ENCODE measurements at regions not wholly inside any gene's neighbourhood (a gene's known extent, or its start where the extent isn't known, plus 50 kb on each side); places are given as distances from the start of the nearest gene placed in this dataset.
"Not testable (repeated sequence)": the region's sequence is repeated elsewhere in the genome, so short reads cannot be mapped to it uniquely, and the experiment has no call there.

GRCh38 chr4:11098461-11098860 lies 330.2 kb downstream of the HS3ST1 start:
- peak overlapping the region; percentile 34 for H3K27ac Mint-ChIP-seq
- no peak for DNase-seq

GRCh38 chr4:11097725-11098124 lies 331.0 kb downstream of the HS3ST1 start:
- Mint-ChIP-seq H3K27me3 (peaks cover 1% of the 10 kb centered on the region), H3K4me3 (no peak overlapping the region), H3K9me3 (peaks cover 8% of the 10 kb centered on the region), H3K4me1 (peaks cover 15% of the 10 kb centered on the region), H3K36me3 (ENCODE audit: low read depth) (no peaks in the 10 kb centered on the region), H3K27ac (no peak overlapping the region)
- DNase-seq (no peak), ATAC-seq (no peak)

More at GRCh38 chr4:11098461-11098860, 330.2 kb downstream of the HS3ST1 start:
- Mint-ChIP-seq H3K27me3 (peaks cover 1% of the 10 kb centered on the region), H3K4me1 (peaks cover 15% of the 10 kb centered on the region), H3K4me3 (no peak overlapping the region), H3K36me3 (ENCODE audit: low read depth) (no peaks in the 10 kb centered on the region), H3K9me3 (peaks cover 9% of the 10 kb centered on the region)
- peak; percentile 33 for ATAC-seq

GRCh38 chr4:11081006-11081405 lies 347.7 kb downstream of the HS3ST1 start:
- DNase-seq (no peak), ATAC-seq (no peak)
- no peaks in the 10 kb centered on the region for H3K27me3 Mint-ChIP-seq
- no peak overlapping the region for H3K27ac Mint-ChIP-seq
- H3K36me3 Mint-ChIP-seq (ENCODE audit: low read depth) = no peaks in the 10 kb centered on the region
- H3K4me1 Mint-ChIP-seq = no peaks in the 10 kb centered on the region
- no peak overlapping the region for H3K4me3 Mint-ChIP-seq
- peaks cover 4% of the 10 kb centered on the region for H3K9me3 Mint-ChIP-seq

- Mint-ChIP-seq H3K4me1 (no peaks in the 10 kb centered on the region), H3K27ac (no peak overlapping the region), H3K36me3 (ENCODE audit: low read depth) (no peaks in the 10 kb centered on the region), H3K27me3 (no peaks in the 10 kb centered on the region), H3K9me3 (peaks cover 4% of the 10 kb centered on the region), H3K4me3 (no peak overlapping the region)
- no peak for DNase-seq
- no peak for ATAC-seq
Measured at GRCh38 chr4:11079171-11079570, 349.5 kb downstream of the HS3ST1 start.

GRCh38 chr4:11074581-11075241 lies 354.0 kb downstream of the HS3ST1 start:
- Mint-ChIP-seq H3K36me3 (ENCODE audit: low read depth) (no peaks in the 10 kb centered on the region), H3K4me1 (peaks cover 2% of the 10 kb centered on the region), H3K27ac (no peak overlapping the region), H3K27me3 (no peaks in the 10 kb centered on the region), H3K4me3 (no peak overlapping the region), H3K9me3 (no peaks in the 10 kb centered on the region)
- DNase-seq (no peak), ATAC-seq (no peak)

- H3K9me3 Mint-ChIP-seq = no peaks in the 10 kb centered on the region
- no peak overlapping the region for H3K27ac Mint-ChIP-seq
- H3K27me3 Mint-ChIP-seq = no peaks in the 10 kb centered on the region
- H3K36me3 Mint-ChIP-seq (ENCODE audit: low read depth) = no peaks in the 10 kb centered on the region
- H3K4me3 Mint-ChIP-seq = no peak overlapping the region
- ATAC-seq (no peak), DNase-seq (no peak)
- peaks cover 2% of the 10 kb centered on the region for H3K4me1 Mint-ChIP-seq
Measured at GRCh38 chr4:11073621-11074051, 355.1 kb downstream of the HS3ST1 start.

- ATAC-seq (no peak), DNase-seq (no peak)
- H3K36me3 Mint-ChIP-seq (ENCODE audit: low read depth) = no peaks in the 10 kb centered on the region
- no peaks in the 10 kb centered on the region for H3K9me3 Mint-ChIP-seq
- H3K27me3 Mint-ChIP-seq = no peaks in the 10 kb centered on the region
- no peak overlapping the region for H3K4me3 Mint-ChIP-seq
- H3K27ac Mint-ChIP-seq = no peak overlapping the region
- H3K4me1 Mint-ChIP-seq = peaks cover 2% of the 10 kb centered on the region
Measured at GRCh38 chr4:11072999-11073398, 355.7 kb downstream of the HS3ST1 start.

GRCh38 chr4:11072463-11072862 lies 356.2 kb downstream of the HS3ST1 start:
- no peak for ATAC-seq
- DNase-seq = no peak
- Mint-ChIP-seq H3K4me3 (no peak overlapping the region), H3K36me3 (ENCODE audit: low read depth) (no peaks in the 10 kb centered on the region), H3K27me3 (no peaks in the 10 kb centered on the region), H3K4me1 (peaks cover 2% of the 10 kb centered on the region), H3K27ac (no peak overlapping the region), H3K9me3 (no peaks in the 10 kb centered on the region)

- no peak overlapping the region for H3K4me3 Mint-ChIP-seq
- DNase-seq = no peak
- no peaks in the 10 kb centered on the region for H3K27me3 Mint-ChIP-seq
- no peaks in the 10 kb centered on the region for H3K36me3 Mint-ChIP-seq (ENCODE audit: low read depth)
- no peak for ATAC-seq
- no peak overlapping the region for H3K27ac Mint-ChIP-seq
- peaks cover 2% of the 10 kb centered on the region for H3K4me1 Mint-ChIP-seq
- no peaks in the 10 kb centered on the region for H3K9me3 Mint-ChIP-seq
Measured at GRCh38 chr4:11070813-11071212, 357.9 kb downstream of the HS3ST1 start.

- H3K9me3 Mint-ChIP-seq = no peaks in the 10 kb centered on the region
- no peak overlapping the region for H3K27ac Mint-ChIP-seq
- H3K27me3 Mint-ChIP-seq = no peaks in the 10 kb centered on the region
- no peaks in the 10 kb centered on the region for H3K36me3 Mint-ChIP-seq (ENCODE audit: low read depth)
- H3K4me3 Mint-ChIP-seq = no peak overlapping the region
- DNase-seq = no peak
- ATAC-seq = no peak
- H3K4me1 Mint-ChIP-seq = peaks cover 2% of the 10 kb centered on the region
Measured at GRCh38 chr4:11069581-11070211, 359.0 kb downstream of the HS3ST1 start.

GRCh38 chr4:11069083-11069482 lies 359.6 kb downstream of the HS3ST1 start:
- Mint-ChIP-seq H3K27me3 (no peaks in the 10 kb centered on the region), H3K4me3 (no peak overlapping the region), H3K9me3 (no peaks in the 10 kb centered on the region), H3K4me1 (peaks cover 2% of the 10 kb centered on the region), H3K27ac (no peak overlapping the region), H3K36me3 (ENCODE audit: low read depth) (no peaks in the 10 kb centered on the region)
- DNase-seq (no peak), ATAC-seq (no peak)

- not testable (repeated sequence) for H3K4me3 Mint-ChIP-seq; ATAC-seq; H3K9me3 Mint-ChIP-seq; H3K4me1 Mint-ChIP-seq; H3K27ac Mint-ChIP-seq; H3K27me3 Mint-ChIP-seq; DNase-seq; H3K36me3 Mint-ChIP-seq (ENCODE audit: low read depth)
Measured at GRCh38 chr4:11066584-11066983, 362.1 kb downstream of the HS3ST1 start.

- H3K4me3 Mint-ChIP-seq = not testable (repeated sequence)
Measured at GRCh38 chr4:11060637-11061036, 368.1 kb downstream of the HS3ST1 start.

GRCh38 chr4:11054937-11055336 lies 370.4 kb upstream of the CLNK start:
- H3K4me3 Mint-ChIP-seq; H3K27ac Mint-ChIP-seq; H3K4me1 Mint-ChIP-seq; H3K9me3 Mint-ChIP-seq; H3K27me3 Mint-ChIP-seq; DNase-seq; ATAC-seq; H3K36me3 Mint-ChIP-seq (ENCODE audit: low read depth): not testable (repeated sequence)

More at GRCh38 chr4:11060637-11061036, 368.1 kb downstream of the HS3ST1 start:
- H3K27me3 Mint-ChIP-seq; DNase-seq; H3K4me1 Mint-ChIP-seq; H3K9me3 Mint-ChIP-seq; ATAC-seq; H3K27ac Mint-ChIP-seq; H3K36me3 Mint-ChIP-seq (ENCODE audit: low read depth): not testable (repeated sequence)

- no peaks in the 10 kb centered on the region for H3K36me3 Mint-ChIP-seq (ENCODE audit: low read depth)
- no peaks in the 10 kb centered on the region for H3K4me1 Mint-ChIP-seq
- no peaks in the 10 kb centered on the region for H3K27me3 Mint-ChIP-seq
- no peak overlapping the region for H3K27ac Mint-ChIP-seq
- H3K9me3 Mint-ChIP-seq = no peaks in the 10 kb centered on the region
- DNase-seq (no peak), ATAC-seq (no peak)
- no peak overlapping the region for H3K4me3 Mint-ChIP-seq
Measured at GRCh38 chr4:11053601-11054220, 369.1 kb upstream of the CLNK start.

Data from activated naive CD8-positive, alpha-beta T cell treated with anti-CD3 and anti-CD28 coated beads, Interleukin-2, amount 50 U/mL, for 24 hours (primary cell).